IMR-90 (cell line): ENCODE measurements at regions not wholly inside any gene's neighbourhood (a gene's known extent, or its start where the extent isn't known, plus 50 kb on each side); places are given as distances from the start of the nearest gene placed in this dataset.

ENCODE experiments used
- ATAC-seq: fragments of 200-7000 bp; cut with Tn5 transposase; 2 replicates; pipeline ENCODE4 v1.9.1; 2020; ENCODE audit warnings: low read depth, mild to moderate bottlenecking, moderate library complexity
- BruUV-seq: library from RNA; stranded (reverse); fragments of 400-500 nt; replicated peaks from 2 replicates; lab custom pipeline; 2021; lab: Mats Ljungman, UMichigan
- CTCF ChIA-PET: fragments of 300-600 bp; formaldehyde crosslinking; extraction: SDS; loops from one replicate; lab custom pipeline; 2021; ENCODE audit warnings: antibody characterized with exemption; lab: Yijun Ruan, JAX
- POLR2A ChIA-PET: fragments of 300-600 bp; sonication (Branson Sonifier 250); formaldehyde crosslinking; loops from one replicate; lab custom pipeline; 2022; ENCODE audit warnings: antibody characterized with exemption; ENCODE audit not compliant: unreplicated experiment; lab: Charles Lee
- DNase-seq: peaks from one replicate; pipeline ENCODE4 v3.0.0; 2013
- H2AFZ ChIP-seq: replicated peaks from 2 replicates; pipeline ENCODE3; 2013; ENCODE audit warnings: low read length, mild to moderate bottlenecking; ENCODE audit not compliant: poor library complexity
- H2AK5ac ChIP-seq: 2 replicates; pipeline ENCODE4 v1.6.1; 2013; ENCODE audit warnings: low read depth, low read length, inconsistent platforms
- H2AK9ac ChIP-seq: replicated peaks from 2 replicates; pipeline ENCODE3; 2013; ENCODE audit warnings: mild to moderate bottlenecking, low read depth, low read length, moderate library complexity; ENCODE audit not compliant: poor library complexity
- H2BK120ac ChIP-seq: 2 replicates; pipeline ENCODE4 v1.6.1; 2013; ENCODE audit warnings: low read depth, low read length, inconsistent platforms
- H2BK15ac ChIP-seq: 3 replicates; pipeline ENCODE4 v1.6.1; 2013; ENCODE audit warnings: low read depth, low read length, inconsistent platforms
- H2BK20ac ChIP-seq: 2 replicates; pipeline ENCODE4 v1.6.1; 2013; ENCODE audit warnings: low read depth, mild to moderate bottlenecking, inconsistent platforms, low read length, moderate library complexity
- H2BK5ac ChIP-seq: 2 replicates; pipeline ENCODE4 v1.6.1; 2013; ENCODE audit warnings: mild to moderate bottlenecking, low read depth, low read length, inconsistent platforms; ENCODE audit not compliant: poor library complexity, severe bottlenecking
- H3K14ac ChIP-seq: replicated peaks from 2 replicates; pipeline ENCODE4 v1.6.1; 2013; ENCODE audit warnings: low read depth, low read length, inconsistent platforms
- H3K18ac ChIP-seq: 2 replicates; pipeline ENCODE4 v1.6.1; 2013; ENCODE audit warnings: low read depth, low read length, control low read depth
- H3K23ac ChIP-seq: 2 replicates; pipeline ENCODE4 v1.6.1; 2013; ENCODE audit warnings: low read depth, low read length, inconsistent platforms
- H3K27ac ChIP-seq: 2 replicates; pipeline ENCODE4 v1.5.1; 2013; ENCODE audit warnings: mild to moderate bottlenecking, control low read depth, low read length; ENCODE audit not compliant: insufficient read depth
- H3K27me3 ChIP-seq: 2 replicates; pipeline ENCODE4 v1.6.1; 2013; ENCODE audit warnings: low read length; ENCODE audit not compliant: control insufficient read depth, insufficient read depth
- H3K36me3 ChIP-seq: 2 replicates; pipeline ENCODE4 v1.6.1; 2013; ENCODE audit warnings: low read length, mixed read lengths; ENCODE audit not compliant: control insufficient read depth, insufficient read depth
- H3K4ac ChIP-seq: 2 replicates; pipeline ENCODE4 v1.6.1; 2013; ENCODE audit warnings: low read depth, low read length, inconsistent platforms
- H3K4me1 ChIP-seq: 2 replicates; pipeline ENCODE4 v1.6.1; 2013; ENCODE audit warnings: low read length, mixed read lengths; ENCODE audit not compliant: control insufficient read depth, insufficient read depth
- H3K4me2 ChIP-seq: 2 replicates; pipeline ENCODE4 v1.6.1; 2013; ENCODE audit warnings: low read depth, mild to moderate bottlenecking, control low read depth, low read length, moderate library complexity
- H3K4me3 ChIP-seq: 2 replicates; pipeline ENCODE4 v1.5.1; 2013; ENCODE audit warnings: low read depth, mild to moderate bottlenecking, control low read depth, low read length, moderate library complexity; ENCODE audit not compliant: insufficient read depth
- H3K56ac ChIP-seq: 2 replicates; pipeline ENCODE4 v1.6.1; 2013; ENCODE audit warnings: low read length, inconsistent platforms; ENCODE audit not compliant: insufficient read depth; ENCODE audit errors: extremely low read depth
- H3K79me1 ChIP-seq, 2 experiments: 2 replicates each; pipeline ENCODE4 v1.6.1; 2013; ENCODE audit warnings: low read length in 2 of 2, inconsistent platforms in 1 of 2, low read depth in 1 of 2
- H3K9ac ChIP-seq: 2 replicates; pipeline ENCODE4 v1.6.1; 2013; ENCODE audit warnings: low read depth, low read length, control low read depth
- H3K9me1 ChIP-seq: 2 replicates; pipeline ENCODE4 v1.6.1; 2013; ENCODE audit warnings: low read length, inconsistent platforms; ENCODE audit not compliant: insufficient read depth
- H3K9me3 ChIP-seq: 2 replicates; pipeline ENCODE4 v1.6.1; 2013; ENCODE audit warnings: low read length; ENCODE audit not compliant: control insufficient read depth, insufficient read depth
- H4K20me1 ChIP-seq: 2 replicates; pipeline ENCODE4 v1.6.1; 2013; ENCODE audit warnings: low read length, inconsistent platforms; ENCODE audit not compliant: insufficient read depth
- H4K5ac ChIP-seq: 2 replicates; pipeline ENCODE4 v1.6.1; 2013; ENCODE audit warnings: mild to moderate bottlenecking, low read depth, low read length, control low read depth
- H4K8ac ChIP-seq, 2 experiments: 2 replicates each; pipeline ENCODE4 v1.6.1; 2013; ENCODE audit warnings: low read depth in 2 of 2, low read length in 2 of 2, control low read depth in 1 of 2, inconsistent platforms in 1 of 2
- H4K91ac ChIP-seq: 2 replicates; pipeline ENCODE4 v1.6.1; 2013; ENCODE audit warnings: low read depth, low read length, inconsistent platforms; ENCODE audit not compliant: insufficient read depth
- BHLHE40 ChIP-seq: fragments of 150-350 bp; IDR thresholded peaks from 2 replicates; pipeline ENCODE4 v1.6.1; 2016; ENCODE audit warnings: mild to moderate bottlenecking, low read depth, low read length
- CEBPB ChIP-seq: IDR thresholded peaks from 2 replicates; pipeline ENCODE4 v1.6.1; 2012; ENCODE audit warnings: low read depth, low read length, improper control_type of control experiment
- CHD1 ChIP-seq: IDR thresholded peaks from 2 replicates; pipeline ENCODE4 v1.6.1; 2012; ENCODE audit warnings: low read depth, low read length, improper control_type of control experiment
- FOS ChIP-seq: fragments of 150-350 bp; IDR thresholded peaks from 2 replicates; pipeline ENCODE4 v1.6.1; 2016; ENCODE audit warnings: low read depth, low read length
- MAFK ChIP-seq: IDR thresholded peaks from 2 replicates; pipeline ENCODE4 v1.6.1; 2012; ENCODE audit warnings: low read depth, low read length, improper control_type of control experiment
- MAZ ChIP-seq: IDR thresholded peaks from 2 replicates; pipeline ENCODE4 v1.6.1; 2012; ENCODE audit warnings: low read depth, mild to moderate bottlenecking, low read length, improper control_type of control experiment, moderate library complexity, borderline replicate concordance
- MXI1 ChIP-seq: IDR thresholded peaks from 2 replicates; pipeline ENCODE4 v1.6.1; 2012; ENCODE audit warnings: low read depth, mild to moderate bottlenecking, low read length, moderate library complexity, borderline replicate concordance
- NFE2L2 ChIP-seq: fragments of 150-350 bp; IDR thresholded peaks from 2 replicates; pipeline ENCODE4 v1.6.1; 2016; ENCODE audit warnings: low read depth, mild to moderate bottlenecking, low read length
- POLR2A ChIP-seq: IDR thresholded peaks from 2 replicates; pipeline ENCODE4 v1.6.1; 2012; ENCODE audit warnings: mild to moderate bottlenecking, low read depth, low read length
- RAD21 ChIP-seq: IDR thresholded peaks from 2 replicates; pipeline ENCODE4 v1.6.1; 2012; ENCODE audit warnings: low read length, improper control_type of control experiment
- RCOR1 ChIP-seq: IDR thresholded peaks from 2 replicates; pipeline ENCODE4 v1.6.1; 2012; ENCODE audit warnings: mild to moderate bottlenecking, low read length, improper control_type of control experiment; ENCODE audit not compliant: insufficient replicate concordance
- RFX5 ChIP-seq: IDR thresholded peaks from 2 replicates; pipeline ENCODE4 v1.8.0; 2012; ENCODE audit warnings: low read depth, mild to moderate bottlenecking, low read length, moderate library complexity
- SMC3 ChIP-seq: fragments of 150-350 bp; IDR thresholded peaks from 2 replicates; pipeline ENCODE4 v1.6.1; 2016; ENCODE audit warnings: low read depth, mild to moderate bottlenecking, antibody characterized with exemption, low read length, moderate library complexity
- WGBS, 2 experiments: methylation state at CpG; one replicate each; pipeline versions ENCODE4 v1.1.5 to v1.1.7; 2013; ENCODE audit warnings: missing lambda C conversion rate in 2 of 2; ENCODE audit not compliant: insufficient read length in 1 of 2; ENCODE audit errors: extremely low coverage in 2 of 2; 5-methylcytosine and 5-hydroxymethylcytosine counted together
- dilution Hi-C: fragments of 300-500 bp; cut with HindIII; formaldehyde crosslinking; loops from one replicate; pipeline ENCODE4 v1.14.3; 2018; ENCODE audit warnings: low sequenced_read_pairs; ENCODE audit not compliant: unreplicated experiment
- in situ Hi-C: fragments of 300-500 bp; cut with MboI; formaldehyde crosslinking; loops from 3 replicates; pipeline ENCODE4 v1.14.3; 2019; ENCODE audit warnings: low sequenced_read_pairs, inconsistent platforms, mixed read lengths
- intact Hi-C: fragments of 100-400 bp; cut with micrococcal nuclease; formaldehyde crosslinking; loops from 2 replicates; pipeline ENCODE4 v1.10.0; 2022
- TF ChIP-seq, protein P1 (sequence below): conservative IDR thresholded peaks from 2 replicates; pipeline ENCODE4 v1.5.1; 2012; ENCODE audit warnings: mild to moderate bottlenecking, low read depth, low read length, improper control_type of control experiment
- TF ChIP-seq, protein P2 (sequence below): fragments of 150-350 bp; IDR thresholded peaks from 2 replicates; pipeline ENCODE4 v1.6.1; 2016; ENCODE audit warnings: low read depth, mild to moderate bottlenecking, low read length, moderate library complexity, borderline replicate concordance
- TF ChIP-seq, protein P3 (sequence below): fragments of 150-350 bp; IDR thresholded peaks from 2 replicates; pipeline ENCODE4 v1.6.1; 2017; ENCODE audit warnings: mild to moderate bottlenecking, antibody characterized with exemption, low read length, low read depth

DNA sequence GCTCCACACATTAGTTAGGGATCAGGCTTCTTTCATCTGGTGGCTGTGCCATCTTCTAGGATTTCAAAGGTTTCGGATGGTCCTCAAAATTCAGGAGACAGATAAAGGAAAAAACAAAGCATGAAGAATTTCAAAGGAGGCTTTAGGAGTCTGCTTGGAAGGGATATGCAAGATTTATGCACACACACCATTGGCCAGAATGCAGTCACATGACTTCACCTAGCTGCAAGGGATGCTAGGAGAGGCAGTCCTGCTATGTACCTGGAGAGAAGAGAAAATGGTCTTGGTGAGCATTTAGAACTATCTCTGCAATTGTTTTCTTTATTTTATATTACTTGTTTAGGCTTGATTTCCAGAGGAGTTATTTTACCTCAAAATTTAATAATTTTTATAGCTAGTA, 174.6 kb downstream of the PCTP start:
- H3K4ac ChIP-seq: no peak overlapping the region
- TF ChIP-seq MXI1 (no peak), BHLHE40 (no peak), MAFK (no peak), RAD21 (no peak), MAZ (no peak), CEBPB (no peak), SMC3 (no peak), POLR2A (no peak), NFE2L2 (no peak), RCOR1 (no peak), FOS (no peak), CHD1 (no peak), RFX5 (no peak)
- TF ChIP-seq, protein P1, sequence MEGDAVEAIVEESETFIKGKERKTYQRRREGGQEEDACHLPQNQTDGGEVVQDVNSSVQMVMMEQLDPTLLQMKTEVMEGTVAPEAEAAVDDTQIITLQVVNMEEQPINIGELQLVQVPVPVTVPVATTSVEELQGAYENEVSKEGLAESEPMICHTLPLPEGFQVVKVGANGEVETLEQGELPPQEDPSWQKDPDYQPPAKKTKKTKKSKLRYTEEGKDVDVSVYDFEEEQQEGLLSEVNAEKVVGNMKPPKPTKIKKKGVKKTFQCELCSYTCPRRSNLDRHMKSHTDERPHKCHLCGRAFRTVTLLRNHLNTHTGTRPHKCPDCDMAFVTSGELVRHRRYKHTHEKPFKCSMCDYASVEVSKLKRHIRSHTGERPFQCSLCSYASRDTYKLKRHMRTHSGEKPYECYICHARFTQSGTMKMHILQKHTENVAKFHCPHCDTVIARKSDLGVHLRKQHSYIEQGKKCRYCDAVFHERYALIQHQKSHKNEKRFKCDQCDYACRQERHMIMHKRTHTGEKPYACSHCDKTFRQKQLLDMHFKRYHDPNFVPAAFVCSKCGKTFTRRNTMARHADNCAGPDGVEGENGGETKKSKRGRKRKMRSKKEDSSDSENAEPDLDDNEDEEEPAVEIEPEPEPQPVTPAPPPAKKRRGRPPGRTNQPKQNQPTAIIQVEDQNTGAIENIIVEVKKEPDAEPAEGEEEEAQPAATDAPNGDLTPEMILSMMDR: no peak
- TF ChIP-seq, protein P2, sequence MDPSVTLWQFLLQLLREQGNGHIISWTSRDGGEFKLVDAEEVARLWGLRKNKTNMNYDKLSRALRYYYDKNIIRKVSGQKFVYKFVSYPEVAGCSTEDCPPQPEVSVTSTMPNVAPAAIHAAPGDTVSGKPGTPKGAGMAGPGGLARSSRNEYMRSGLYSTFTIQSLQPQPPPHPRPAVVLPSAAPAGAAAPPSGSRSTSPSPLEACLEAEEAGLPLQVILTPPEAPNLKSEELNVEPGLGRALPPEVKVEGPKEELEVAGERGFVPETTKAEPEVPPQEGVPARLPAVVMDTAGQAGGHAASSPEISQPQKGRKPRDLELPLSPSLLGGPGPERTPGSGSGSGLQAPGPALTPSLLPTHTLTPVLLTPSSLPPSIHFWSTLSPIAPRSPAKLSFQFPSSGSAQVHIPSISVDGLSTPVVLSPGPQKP: no peak
- TF ChIP-seq, protein P3, sequence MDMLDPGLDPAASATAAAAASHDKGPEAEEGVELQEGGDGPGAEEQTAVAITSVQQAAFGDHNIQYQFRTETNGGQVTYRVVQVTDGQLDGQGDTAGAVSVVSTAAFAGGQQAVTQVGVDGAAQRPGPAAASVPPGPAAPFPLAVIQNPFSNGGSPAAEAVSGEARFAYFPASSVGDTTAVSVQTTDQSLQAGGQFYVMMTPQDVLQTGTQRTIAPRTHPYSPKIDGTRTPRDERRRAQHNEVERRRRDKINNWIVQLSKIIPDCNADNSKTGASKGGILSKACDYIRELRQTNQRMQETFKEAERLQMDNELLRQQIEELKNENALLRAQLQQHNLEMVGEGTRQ: no peak
- POLR2A ChIA-PET: no interaction called here
- H3K4me1 ChIP-seq: no peaks in the 10 kb centered on the region
- H3K9ac ChIP-seq: no peak overlapping the region
- DNase-seq: no peak
- intact Hi-C loops: no loop called here
- no peaks in the 10 kb centered on the region for H3K9me1 ChIP-seq
- no TSS peak for BruUV-seq
- no peaks in the 10 kb centered on the region for H3K79me1 ChIP-seq
- H4K91ac ChIP-seq: no peak overlapping the region
- H4K5ac ChIP-seq: no peak overlapping the region
- H2BK20ac ChIP-seq: no peak overlapping the region
- H2BK120ac ChIP-seq: no peak overlapping the region
- H2BK15ac ChIP-seq: no peak overlapping the region
- H2BK5ac ChIP-seq: no peak overlapping the region
- H3K27me3 ChIP-seq: 0 out of 2 replicates have a peak, but pooled peaks cover 2% of the 10 kb centered on the region
- no peak overlapping the region for H4K8ac ChIP-seq
- H3K14ac ChIP-seq: no peak overlapping the region
- no peak overlapping the region for H3K18ac ChIP-seq
- WGBS, 2 experiments: no CpG with 5 or more reads among the region's 1 CpG
- no peak overlapping the region for H2AK9ac ChIP-seq
- no peak for ATAC-seq
- no peak overlapping the region for H2AFZ ChIP-seq
- H3K27ac ChIP-seq: no peak overlapping the region
- H3K56ac ChIP-seq: no peak overlapping the region
- H3K9me3 ChIP-seq: no peaks in the 10 kb centered on the region
- in situ Hi-C loops: no loop called here
- H3K4me2 ChIP-seq: no peak overlapping the region
- CTCF ChIA-PET: no interaction called here
- no peaks in the 10 kb centered on the region for H3K36me3 ChIP-seq
- no peaks in the 10 kb centered on the region for H4K20me1 ChIP-seq
- dilution Hi-C loops: no loop called here
- no peak overlapping the region for H3K4me3 ChIP-seq
- no peak overlapping the region for H3K23ac ChIP-seq
- H2AK5ac ChIP-seq: no peak overlapping the region
